OCI-LY7 (cell line): ENCODE measurements at regions not wholly inside any gene's neighbourhood (a gene's known extent, or its start where the extent isn't known, plus 50 kb on each side); places are given as distances from the start of the nearest gene placed in this dataset.

Source experiments
- EZH2phosphoT487 ChIP-seq: fragments of 200-600 bp; sonication (generic); IDR thresholded peaks from 2 replicates; pipeline ENCODE4 v1.6.1; 2018; ENCODE audit warnings: low read depth, borderline replicate concordance, mild to moderate bottlenecking, mixed run types, antibody characterized with exemption, low read length, moderate library complexity, mixed read lengths
- TF ChIP-seq, protein P1 (sequence below): fragments of 200-600 bp; sonication (generic); conservative IDR thresholded peaks from 2 replicates; pipeline ENCODE4 v1.5.1; 2014; ENCODE audit warnings: mild to moderate bottlenecking, antibody characterized with exemption, low read length, moderate library complexity, mixed read lengths

- TF ChIP-seq, protein P1, sequence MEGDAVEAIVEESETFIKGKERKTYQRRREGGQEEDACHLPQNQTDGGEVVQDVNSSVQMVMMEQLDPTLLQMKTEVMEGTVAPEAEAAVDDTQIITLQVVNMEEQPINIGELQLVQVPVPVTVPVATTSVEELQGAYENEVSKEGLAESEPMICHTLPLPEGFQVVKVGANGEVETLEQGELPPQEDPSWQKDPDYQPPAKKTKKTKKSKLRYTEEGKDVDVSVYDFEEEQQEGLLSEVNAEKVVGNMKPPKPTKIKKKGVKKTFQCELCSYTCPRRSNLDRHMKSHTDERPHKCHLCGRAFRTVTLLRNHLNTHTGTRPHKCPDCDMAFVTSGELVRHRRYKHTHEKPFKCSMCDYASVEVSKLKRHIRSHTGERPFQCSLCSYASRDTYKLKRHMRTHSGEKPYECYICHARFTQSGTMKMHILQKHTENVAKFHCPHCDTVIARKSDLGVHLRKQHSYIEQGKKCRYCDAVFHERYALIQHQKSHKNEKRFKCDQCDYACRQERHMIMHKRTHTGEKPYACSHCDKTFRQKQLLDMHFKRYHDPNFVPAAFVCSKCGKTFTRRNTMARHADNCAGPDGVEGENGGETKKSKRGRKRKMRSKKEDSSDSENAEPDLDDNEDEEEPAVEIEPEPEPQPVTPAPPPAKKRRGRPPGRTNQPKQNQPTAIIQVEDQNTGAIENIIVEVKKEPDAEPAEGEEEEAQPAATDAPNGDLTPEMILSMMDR, result no peak
- TF ChIP-seq EZH2phosphoT487, result no peak
Measured at GRCh38 chr1:101330427-101331130, 93.8 kb downstream of the S1PR1 start.
